ENCODE measurements at regions not wholly inside any gene's neighbourhood (a gene's known extent, or its start where the extent isn't known, plus 50 kb on each side); places are given as distances from the start of the nearest gene placed in this dataset.

DNA sequence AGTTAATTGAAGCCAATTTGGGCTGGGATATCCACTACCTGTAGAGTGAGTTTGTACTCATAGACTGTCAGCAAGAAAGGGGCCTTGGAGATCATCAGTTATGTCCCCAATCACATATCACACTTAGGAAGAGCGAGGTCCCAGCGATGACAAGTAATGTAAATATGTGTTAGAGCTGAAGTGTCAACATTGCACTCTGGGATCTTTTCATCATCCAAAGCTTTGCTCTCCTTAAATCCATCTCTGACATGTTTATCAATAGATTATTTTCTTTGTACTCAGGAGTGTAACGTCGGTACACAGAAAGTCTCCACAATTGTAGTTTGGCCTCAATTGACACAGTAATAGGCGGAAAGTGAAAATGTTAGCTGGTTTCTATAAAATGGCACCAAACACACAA, 113.7 kb upstream of the TPRG1 start:
- no peaks in the 10 kb centered on the region for H3K27me3 ChIP-seq (ENCODE audit: insufficient read depth, low read length, poor library complexity)
- H2AK5ac ChIP-seq (ENCODE audit: low read length) = no peak overlapping the region
- no peak overlapping the region for H2BK5ac ChIP-seq (ENCODE audit: low read length)
- no peak overlapping the region for H3K18ac ChIP-seq (ENCODE audit: low read length)
- H3K4me2 ChIP-seq (ENCODE audit: low read length) = no peak overlapping the region
- H3K27ac ChIP-seq (ENCODE audit: low read depth, low read length) = no peak overlapping the region
- H3K4me3 ChIP-seq (ENCODE audit: low read length) = no peak overlapping the region
- H4K8ac ChIP-seq (ENCODE audit: low read depth, low read length) = no peak overlapping the region
- DNase-seq = no peak
- H3K79me2 ChIP-seq (ENCODE audit: control insufficient read depth, insufficient read depth, low read length) = no peaks in the 10 kb centered on the region
- no peaks in the 10 kb centered on the region for H3K79me1 ChIP-seq (ENCODE audit: low read length)
- H3K23ac ChIP-seq (ENCODE audit: low read length) = no peak overlapping the region
- H4K5ac ChIP-seq (ENCODE audit: low read length) = no peak overlapping the region
- no peak overlapping the region for H3K4ac ChIP-seq (ENCODE audit: low read depth, low read length)
- no peak overlapping the region for H2BK120ac ChIP-seq (ENCODE audit: low read depth, low read length)
- H3K9ac ChIP-seq (ENCODE audit: low read length) = no peak overlapping the region
- no CpG with 5 or more reads among the region's 5 CpGs for WGBS (ENCODE audit: extremely low coverage, insufficient coverage, low lambda C conversion rate)
- H2BK15ac ChIP-seq (replicated peaks; ENCODE audit: low read depth) = no peak overlapping the region
- H3K56ac ChIP-seq (ENCODE audit: low read length) = no peak overlapping the region
- H3K4me1 ChIP-seq (ENCODE audit: control insufficient read depth, low read depth, low read length) = no peaks in the 10 kb centered on the region
- H3K36me3 ChIP-seq (ENCODE audit: control insufficient read depth, insufficient read depth, low read length) = no peaks in the 10 kb centered on the region

DNA sequence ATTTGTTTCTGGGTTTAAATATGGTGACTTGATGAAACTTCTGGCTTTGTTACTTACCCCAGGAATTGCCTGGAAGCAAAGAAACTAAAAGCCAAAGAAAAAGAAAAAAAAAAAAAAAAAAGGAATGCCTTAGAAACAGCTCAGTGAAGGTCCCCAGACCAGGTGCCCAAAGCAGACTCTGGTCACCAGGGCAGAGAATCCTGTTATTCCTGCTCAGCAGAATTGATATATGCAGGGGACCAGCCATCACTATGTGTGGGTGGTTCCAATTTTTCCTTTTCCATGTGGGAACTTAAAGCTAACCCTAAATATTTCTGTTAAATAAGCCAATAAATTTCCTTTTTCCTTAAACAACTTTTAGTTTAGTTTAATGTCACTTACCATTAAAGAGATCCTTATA, 100.8 kb upstream of the TPRG1 start:
- H2AK5ac ChIP-seq (ENCODE audit: low read length) = no peak overlapping the region
- H3K23ac ChIP-seq (ENCODE audit: low read length) = no peak overlapping the region
- H4K8ac ChIP-seq (ENCODE audit: low read depth, low read length) = no peak overlapping the region
- no peak overlapping the region for H4K5ac ChIP-seq (ENCODE audit: low read length)
- H3K4me1 ChIP-seq (ENCODE audit: control insufficient read depth, low read depth, low read length) = no peaks in the 10 kb centered on the region
- H3K27ac ChIP-seq (ENCODE audit: low read depth, low read length) = no peak overlapping the region
- H2BK15ac ChIP-seq (replicated peaks; ENCODE audit: low read depth) = no peak overlapping the region
- no peak overlapping the region for H2BK5ac ChIP-seq (ENCODE audit: low read length)
- no peak overlapping the region for H3K4ac ChIP-seq (ENCODE audit: low read depth, low read length)
- no peaks in the 10 kb centered on the region for H3K79me2 ChIP-seq (ENCODE audit: control insufficient read depth, insufficient read depth, low read length)
- H2BK120ac ChIP-seq (ENCODE audit: low read depth, low read length) = no peak overlapping the region
- H3K9ac ChIP-seq (ENCODE audit: low read length) = no peak overlapping the region
- no peak for DNase-seq
- no peak overlapping the region for H3K4me3 ChIP-seq (ENCODE audit: low read length)
- H3K4me2 ChIP-seq (ENCODE audit: low read length) = no peak overlapping the region
- no peaks in the 10 kb centered on the region for H3K27me3 ChIP-seq (ENCODE audit: insufficient read depth, low read length, poor library complexity)
- H3K79me1 ChIP-seq (ENCODE audit: low read length) = no peaks in the 10 kb centered on the region
- H3K56ac ChIP-seq (ENCODE audit: low read length) = no peak overlapping the region
- H3K18ac ChIP-seq (ENCODE audit: low read length) = no peak overlapping the region
- H3K36me3 ChIP-seq (ENCODE audit: control insufficient read depth, insufficient read depth, low read length) = no peaks in the 10 kb centered on the region

DNA sequence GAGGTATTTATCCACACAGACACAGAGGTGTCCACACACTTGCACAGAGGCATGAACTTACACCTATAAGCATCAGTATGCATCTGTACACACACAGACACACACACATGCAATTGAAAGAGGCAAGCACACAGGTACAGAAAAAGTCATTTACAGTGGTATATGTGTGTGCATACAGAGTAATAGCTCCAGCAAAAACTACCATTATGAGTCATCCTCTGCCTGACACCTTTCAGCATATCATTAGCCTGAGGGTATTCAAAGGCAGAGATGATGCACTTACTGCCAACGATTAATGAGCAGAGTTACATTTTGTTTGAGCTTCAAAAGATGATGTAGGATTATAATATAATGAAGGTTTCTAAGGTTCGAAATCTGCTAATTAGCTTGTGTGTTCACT, 100.3 kb upstream of the TPRG1 start:
- Histone ChIP-seq H4K8ac (ENCODE audit: low read depth, low read length) (no peak overlapping the region), H2BK5ac (ENCODE audit: low read length) (no peak overlapping the region), H4K5ac (ENCODE audit: low read length) (no peak overlapping the region), H3K9ac (ENCODE audit: low read length) (no peak overlapping the region), H3K27ac (ENCODE audit: low read depth, low read length) (no peak overlapping the region), H3K4me3 (ENCODE audit: low read length) (no peak overlapping the region), H3K4me1 (ENCODE audit: control insufficient read depth, low read depth, low read length) (no peaks in the 10 kb centered on the region), H2BK15ac (replicated peaks; ENCODE audit: low read depth) (no peak overlapping the region), H3K4me2 (ENCODE audit: low read length) (no peak overlapping the region), H3K79me1 (ENCODE audit: low read length) (no peaks in the 10 kb centered on the region), H2BK120ac (ENCODE audit: low read depth, low read length) (no peak overlapping the region), H3K27me3 (ENCODE audit: insufficient read depth, low read length, poor library complexity) (no peaks in the 10 kb centered on the region), H3K18ac (ENCODE audit: low read length) (no peak overlapping the region), H3K79me2 (ENCODE audit: control insufficient read depth, insufficient read depth, low read length) (no peaks in the 10 kb centered on the region), H3K36me3 (ENCODE audit: control insufficient read depth, insufficient read depth, low read length) (no peaks in the 10 kb centered on the region), H3K56ac (ENCODE audit: low read length) (no peak overlapping the region), H3K23ac (ENCODE audit: low read length) (no peak overlapping the region), H3K4ac (ENCODE audit: low read depth, low read length) (no peak overlapping the region), H2AK5ac (ENCODE audit: low read length) (no peak overlapping the region)
- WGBS (ENCODE audit: extremely low coverage, insufficient coverage, low lambda C conversion rate) = no CpG with 5 or more reads among the region's 2 CpGs
- DNase-seq = peak; percentile 14

DNA sequence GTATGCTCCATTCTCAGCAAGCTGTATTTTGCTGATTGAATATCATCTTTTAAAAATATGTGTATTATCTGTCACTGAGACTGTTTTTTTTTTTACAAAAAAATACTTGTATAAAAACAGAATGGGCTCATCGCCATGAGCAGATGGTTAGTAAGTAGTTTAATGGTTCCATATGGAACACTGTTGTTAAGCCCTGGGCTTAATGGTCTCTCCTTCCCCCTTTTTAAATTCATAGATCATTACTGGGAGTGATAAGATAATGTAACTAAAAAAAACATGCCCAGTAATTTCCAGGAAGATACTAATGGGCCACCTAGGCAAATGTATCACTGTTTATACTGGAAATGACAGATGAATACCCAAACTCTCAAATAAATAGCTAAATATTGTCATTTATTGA, 95.3 kb upstream of the TPRG1 start:
- Histone ChIP-seq H3K56ac (ENCODE audit: low read length) (no peak overlapping the region), H3K4me1 (ENCODE audit: control insufficient read depth, low read depth, low read length) (no peaks in the 10 kb centered on the region), H2BK120ac (ENCODE audit: low read depth, low read length) (no peak overlapping the region), H2BK15ac (replicated peaks; ENCODE audit: low read depth) (no peak overlapping the region), H3K27me3 (ENCODE audit: insufficient read depth, low read length, poor library complexity) (no peaks in the 10 kb centered on the region), H4K8ac (ENCODE audit: low read depth, low read length) (no peak overlapping the region), H3K23ac (ENCODE audit: low read length) (no peak overlapping the region), H3K9ac (ENCODE audit: low read length) (no peak overlapping the region), H3K4me2 (ENCODE audit: low read length) (no peak overlapping the region), H3K4ac (ENCODE audit: low read depth, low read length) (no peak overlapping the region), H3K4me3 (ENCODE audit: low read length) (no peak overlapping the region), H2BK5ac (ENCODE audit: low read length) (no peak overlapping the region), H4K5ac (ENCODE audit: low read length) (no peak overlapping the region), H2AK5ac (ENCODE audit: low read length) (no peak overlapping the region), H3K36me3 (ENCODE audit: control insufficient read depth, insufficient read depth, low read length) (no peaks in the 10 kb centered on the region), H3K27ac (ENCODE audit: low read depth, low read length) (no peak overlapping the region), H3K18ac (ENCODE audit: low read length) (no peak overlapping the region), H3K79me1 (ENCODE audit: low read length) (no peaks in the 10 kb centered on the region), H3K79me2 (ENCODE audit: control insufficient read depth, insufficient read depth, low read length) (no peaks in the 10 kb centered on the region)
- DNase-seq = no peak
- WGBS (ENCODE audit: extremely low coverage, insufficient coverage, low lambda C conversion rate) = no CpG with 5 or more reads among the region's 1 CpG

DNA sequence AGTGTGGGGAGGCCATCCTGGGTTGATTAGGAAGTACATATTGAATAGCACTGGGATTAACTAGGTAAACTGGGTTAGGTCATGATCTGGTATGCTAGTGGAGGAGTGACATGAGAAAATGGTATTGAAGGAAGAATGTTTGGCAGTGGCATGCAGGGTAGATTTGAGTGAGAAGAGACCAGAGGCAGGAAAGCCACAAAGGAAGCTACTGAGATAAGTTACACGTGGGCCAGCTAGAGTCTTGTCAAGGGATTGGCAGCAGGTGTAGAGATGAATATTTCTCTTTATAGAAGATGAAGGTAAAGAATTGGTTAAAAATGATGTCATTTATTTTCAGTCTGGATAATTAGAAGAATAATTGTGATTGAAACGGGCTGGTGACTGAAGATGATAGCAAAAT, 91.0 kb upstream of the TPRG1 start:
- Histone ChIP-seq H3K23ac (ENCODE audit: low read length) (no peak overlapping the region), H3K79me1 (ENCODE audit: low read length) (no peaks in the 10 kb centered on the region), H3K56ac (ENCODE audit: low read length) (no peak overlapping the region), H4K8ac (ENCODE audit: low read depth, low read length) (no peak overlapping the region), H3K79me2 (ENCODE audit: control insufficient read depth, insufficient read depth, low read length) (no peaks in the 10 kb centered on the region), H3K9ac (ENCODE audit: low read length) (no peak overlapping the region), H3K4ac (ENCODE audit: low read depth, low read length) (no peak overlapping the region), H2AK5ac (ENCODE audit: low read length) (no peak overlapping the region), H3K27me3 (ENCODE audit: insufficient read depth, low read length, poor library complexity) (no peaks in the 10 kb centered on the region), H3K27ac (ENCODE audit: low read depth, low read length) (no peak overlapping the region), H2BK120ac (ENCODE audit: low read depth, low read length) (no peak overlapping the region), H3K4me3 (ENCODE audit: low read length) (no peak overlapping the region), H3K36me3 (ENCODE audit: control insufficient read depth, insufficient read depth, low read length) (no peaks in the 10 kb centered on the region), H3K18ac (ENCODE audit: low read length) (no peak overlapping the region), H3K4me1 (ENCODE audit: control insufficient read depth, low read depth, low read length) (no peaks in the 10 kb centered on the region), H4K5ac (ENCODE audit: low read length) (no peak overlapping the region), H3K4me2 (ENCODE audit: low read length) (no peak overlapping the region), H2BK5ac (ENCODE audit: low read length) (no peak overlapping the region), H2BK15ac (replicated peaks; ENCODE audit: low read depth) (no peak overlapping the region)
- DNase-seq = no peak
- 100% methylated on average over 1 of the region's 2 CpGs for WGBS (ENCODE audit: extremely low coverage, insufficient coverage, low lambda C conversion rate)

DNA sequence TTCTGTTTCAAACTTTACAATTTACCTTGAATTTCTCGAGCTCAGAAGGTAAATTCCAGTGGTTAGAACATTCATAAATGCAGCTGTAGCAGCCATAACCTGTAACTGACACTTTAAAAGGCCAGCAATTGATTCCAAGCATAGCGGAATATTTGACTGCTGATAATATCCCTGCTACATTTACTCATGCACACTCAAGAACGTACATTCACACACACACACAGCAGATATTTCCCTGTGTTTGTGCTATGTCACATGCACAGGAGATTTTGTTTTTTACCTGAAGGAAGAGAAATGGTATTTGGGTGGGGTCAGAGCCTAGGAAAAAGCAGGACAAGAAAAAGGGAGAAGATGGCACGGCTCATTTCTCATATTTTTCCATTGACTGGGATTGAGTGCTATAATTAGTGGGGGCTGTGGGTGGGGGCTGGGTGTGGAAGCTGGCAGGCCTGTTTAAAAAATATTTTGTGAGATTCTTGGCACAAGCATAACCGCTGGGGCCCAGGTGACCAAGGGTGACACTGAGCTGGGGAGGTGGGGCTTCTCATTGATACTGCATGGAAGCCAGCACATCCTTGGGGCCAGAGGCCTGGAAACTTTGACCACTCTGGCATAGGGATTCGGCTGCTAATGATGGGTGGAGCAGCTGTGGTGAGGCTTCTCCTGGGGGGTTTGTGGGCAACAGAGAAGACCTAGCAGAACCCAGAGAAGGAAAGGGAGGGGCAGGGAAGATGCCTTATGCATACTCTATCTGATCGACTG, 88.9 kb upstream of the TPRG1 start:
- no peak overlapping the region for H3K56ac ChIP-seq (ENCODE audit: low read length)
- no peak overlapping the region for H3K4ac ChIP-seq (ENCODE audit: low read depth, low read length)
- H4K5ac ChIP-seq (ENCODE audit: low read length) = no peak overlapping the region
- H3K79me1 ChIP-seq (ENCODE audit: low read length) = no peaks in the 10 kb centered on the region
- H3K27ac ChIP-seq (ENCODE audit: low read depth, low read length) = no peak overlapping the region
- no peak overlapping the region for H2AK5ac ChIP-seq (ENCODE audit: low read length)
- no peak overlapping the region for H3K4me3 ChIP-seq (ENCODE audit: low read length)
- H3K4me2 ChIP-seq (ENCODE audit: low read length) = no peak overlapping the region
- no peak overlapping the region for H2BK5ac ChIP-seq (ENCODE audit: low read length)
- no peaks in the 10 kb centered on the region for H3K79me2 ChIP-seq (ENCODE audit: control insufficient read depth, insufficient read depth, low read length)
- H2BK120ac ChIP-seq (ENCODE audit: low read depth, low read length) = no peak overlapping the region
- H4K8ac ChIP-seq (ENCODE audit: low read depth, low read length) = no peak overlapping the region
- H3K9ac ChIP-seq (ENCODE audit: low read length) = no peak overlapping the region
- H2BK15ac ChIP-seq (replicated peaks; ENCODE audit: low read depth) = no peak overlapping the region
- DNase-seq = no peak
- no peak overlapping the region for H3K23ac ChIP-seq (ENCODE audit: low read length)
- H3K36me3 ChIP-seq (ENCODE audit: control insufficient read depth, insufficient read depth, low read length) = no peaks in the 10 kb centered on the region
- no peaks in the 10 kb centered on the region for H3K4me1 ChIP-seq (ENCODE audit: control insufficient read depth, low read depth, low read length)
- WGBS (ENCODE audit: extremely low coverage, insufficient coverage, low lambda C conversion rate) = no CpG with 5 or more reads among the region's 7 CpGs
- no peak overlapping the region for H3K18ac ChIP-seq (ENCODE audit: low read length)
- no peaks in the 10 kb centered on the region for H3K27me3 ChIP-seq (ENCODE audit: insufficient read depth, low read length, poor library complexity)
